Suprapubic skin (tissue), 4 donors: ENCODE measurements at regions not wholly inside any gene's neighbourhood (a gene's known extent, or its start where the extent isn't known, plus 50 kb on each side); places are given as distances from the start of the nearest gene placed in this dataset.

Source experiments
- CTCF ChIP-seq, 2 donors: fragments of 200-600 bp in 1 of 2; fragments of 450-650 bp in 1 of 2; sonication (generic) in 1 of 2; IDR thresholded peaks; one replicate each; pipeline ENCODE4 v1.5.1; 2016 to 2019; ENCODE audit warnings: antibody characterized with exemption in 2 of 2, mild to moderate bottlenecking in 1 of 2, moderate library complexity in 1 of 2
- POLR2A ChIP-seq, 2 donors: fragments of 450-650 bp; IDR thresholded peaks; one replicate each; pipeline ENCODE4 v1.6.1; 2017; ENCODE audit warnings: antibody characterized with exemption in 2 of 2, mild to moderate bottlenecking in 2 of 2, moderate library complexity in 2 of 2
- POLR2AphosphoS5 ChIP-seq, 3 donors: sonication (generic); formaldehyde crosslinking; IDR thresholded peaks; one replicate each; pipeline ENCODE4 v1.6.1; 2017; ENCODE audit warnings: antibody characterized with exemption in 3 of 3

GRCh38 chr4:31051565-31051964 is 331.4 kb downstream of the PCDH7 start:
- no peak for TF ChIP-seq POLR2A (IDR thresholded peaks at IDR 0.05)
- TF ChIP-seq CTCF (IDR thresholded peaks at IDR 0.05) = no peak
- TF ChIP-seq POLR2AphosphoS5 (IDR thresholded peaks at IDR 0.05) = no peak
